ENCODE measurements at regions not wholly inside any gene's neighbourhood (a gene's known extent, or its start where the extent isn't known, plus 50 kb on each side); places are given as distances from the start of the nearest gene placed in this dataset.

GRCh38 chr5:107736638-107737037 is 65.9 kb upstream of the EFNA5 start:
- POLR2A ChIA-PET: no interaction called here
- ATAC-seq (no peak), FAIRE-seq (peak; percentile 31), DNase-seq (ENCODE audit: low read depth, low spot score) (no peak)
- CTCF ChIA-PET: no interaction called here
- WGBS (ENCODE audit: insufficient coverage, insufficient replicate concordance, low lambda C conversion rate, missing lambda C conversion rate): 94% methylated on average over 1 of the region's 1 CpG
- Histone ChIP-seq H3K4me2 (ENCODE audit: control insufficient read depth, insufficient read depth) (no peak overlapping the region), H3K4me3 (no peak overlapping the region), H4K20me1 (ENCODE audit: control insufficient read depth, insufficient read depth) (no peaks in the 10 kb centered on the region), H3K36me3 (ENCODE audit: control insufficient read depth in 2 of 2, insufficient read depth in 2 of 2, low read length in 1 of 2) (no peaks in the 10 kb centered on the region), H3K9ac (ENCODE audit: control insufficient read depth, insufficient read depth, low read length) (no peak overlapping the region), H3K4me1 (ENCODE audit: control insufficient read depth, insufficient read depth, low read length) (no peaks in the 10 kb centered on the region), H3K9me3 (replicated peaks; ENCODE audit: control insufficient read depth, insufficient read depth, low read length) (no peaks in the 10 kb centered on the region; the same call in 1 of the 3 replicates), H3K79me2 (ENCODE audit: control insufficient read depth, insufficient read depth, low read length) (no peaks in the 10 kb centered on the region), H3K27ac (ENCODE audit: control insufficient read depth, insufficient read depth) (no peak overlapping the region), H2AFZ (ENCODE audit: control insufficient read depth, low read depth, low read length) (no peak overlapping the region), H3K27me3 (replicated peaks in 1 of 2; ENCODE audit: control insufficient read depth in 2 of 2, insufficient read depth in 2 of 2, low read length in 1 of 2) (no peaks in the 10 kb centered on the region)
- intact Hi-C loops (cut with micrococcal nuclease; ENCODE audit: unreplicated experiment) (no loop called here), in situ Hi-C loops (cut with MboI) (no loop called here)
- RAD21 ChIA-PET (ENCODE audit: unreplicated experiment): no interaction called here
- no TSS peak for BruUV-seq (replicated peaks)
- SMC1A ChIA-PET (ENCODE audit: uncharacterized antibody, unreplicated experiment): no interaction called here
- TF ChIP-seq NKRF (conservative IDR thresholded peaks at IDR 0.05) (no peak), BRCA1 (IDR thresholded peaks at IDR 0.05; ENCODE audit: low read depth, low read length) (no peak), PML (IDR thresholded peaks at IDR 0.05; ENCODE audit: low read length) (no peak), ZBED1 (IDR thresholded peaks at IDR 0.05; ENCODE audit: borderline replicate concordance) (no peak), RELB (IDR thresholded peaks at IDR 0.05; ENCODE audit: low read depth) (no peak), KDM1A (IDR thresholded peaks at IDR 0.05; ENCODE audit: borderline replicate concordance) (no peak), ZBTB11 (CRISPR knock-in tag; IDR thresholded peaks at IDR 0.05) (no peak), SMARCA5 (IDR thresholded peaks at IDR 0.05) (no peak), MAX (IDR thresholded peaks at IDR 0.05; ENCODE audit: low read depth, low read length) (no peak), ZBTB40 (IDR thresholded peaks at IDR 0.05; ENCODE audit: borderline replicate concordance) (no peak)

Measured in GM12878 (cell line).